ENCODE measurements at regions not wholly inside any gene's neighbourhood (a gene's known extent, or its start where the extent isn't known, plus 50 kb on each side); places are given as distances from the start of the nearest gene placed in this dataset.

DNA sequence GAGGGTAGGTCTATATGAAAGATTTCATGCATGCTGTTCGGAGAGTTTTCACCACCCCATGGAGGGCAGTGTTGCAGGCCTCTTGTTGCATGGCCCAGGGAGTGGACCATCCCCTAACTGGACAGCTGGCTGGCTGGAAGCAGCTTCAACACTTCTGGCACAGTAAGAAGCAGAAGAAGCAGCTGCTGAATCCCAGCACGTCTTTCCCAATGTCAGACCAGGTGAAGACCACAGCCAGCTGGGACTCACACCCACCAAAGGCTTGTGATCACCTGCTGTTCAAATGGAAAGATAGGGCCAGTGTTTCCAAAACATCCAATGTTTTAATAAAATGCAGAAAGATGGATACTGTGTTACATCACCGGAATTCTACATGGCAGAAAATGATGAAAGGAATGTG lies 1423.6 kb downstream of the AACS start:
- no peak for TF ChIP-seq POLR2A (IDR thresholded peaks at IDR 0.05)
- TF ChIP-seq, protein P1, sequence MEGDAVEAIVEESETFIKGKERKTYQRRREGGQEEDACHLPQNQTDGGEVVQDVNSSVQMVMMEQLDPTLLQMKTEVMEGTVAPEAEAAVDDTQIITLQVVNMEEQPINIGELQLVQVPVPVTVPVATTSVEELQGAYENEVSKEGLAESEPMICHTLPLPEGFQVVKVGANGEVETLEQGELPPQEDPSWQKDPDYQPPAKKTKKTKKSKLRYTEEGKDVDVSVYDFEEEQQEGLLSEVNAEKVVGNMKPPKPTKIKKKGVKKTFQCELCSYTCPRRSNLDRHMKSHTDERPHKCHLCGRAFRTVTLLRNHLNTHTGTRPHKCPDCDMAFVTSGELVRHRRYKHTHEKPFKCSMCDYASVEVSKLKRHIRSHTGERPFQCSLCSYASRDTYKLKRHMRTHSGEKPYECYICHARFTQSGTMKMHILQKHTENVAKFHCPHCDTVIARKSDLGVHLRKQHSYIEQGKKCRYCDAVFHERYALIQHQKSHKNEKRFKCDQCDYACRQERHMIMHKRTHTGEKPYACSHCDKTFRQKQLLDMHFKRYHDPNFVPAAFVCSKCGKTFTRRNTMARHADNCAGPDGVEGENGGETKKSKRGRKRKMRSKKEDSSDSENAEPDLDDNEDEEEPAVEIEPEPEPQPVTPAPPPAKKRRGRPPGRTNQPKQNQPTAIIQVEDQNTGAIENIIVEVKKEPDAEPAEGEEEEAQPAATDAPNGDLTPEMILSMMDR (IDR thresholded peaks at IDR 0.05 in 4 of 5, conservative IDR thresholded peaks at IDR 0.05 in 1 of 5), result no peak

Data from gastrocnemius medialis (tissue), 4 donors.